ENCODE measurements at regions not wholly inside any gene's neighbourhood (a gene's known extent, or its start where the extent isn't known, plus 50 kb on each side); places are given as distances from the start of the nearest gene placed in this dataset.
"Not testable (repeated sequence)": the region's sequence is repeated elsewhere in the genome, so short reads cannot be mapped to it uniquely, and the experiment has no call there.

DNA sequence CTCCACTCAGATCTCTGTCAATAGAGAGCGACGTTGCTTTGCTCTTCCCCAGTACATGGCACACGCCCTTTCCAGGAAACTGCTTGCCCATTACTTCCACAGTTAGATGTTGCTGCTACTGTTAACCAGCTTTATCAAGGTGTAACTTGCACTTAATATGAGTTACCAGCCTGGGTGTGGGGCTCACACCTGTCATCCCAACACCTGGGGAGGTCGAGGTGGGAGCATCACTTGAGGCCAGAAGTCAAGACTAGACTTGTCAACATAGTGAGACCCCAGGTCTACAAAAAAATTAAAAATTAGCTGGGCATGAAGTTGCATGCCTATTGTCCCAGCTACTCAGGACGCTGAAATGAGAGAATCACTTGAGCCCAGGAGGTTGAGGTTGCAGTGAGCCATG lies 177.1 kb upstream of the B3GAT1 start:
- H4K20me1 ChIP-seq (ENCODE audit: control insufficient read depth, insufficient read depth, insufficient read length), result no peaks in the 10 kb centered on the region
- TF ChIP-seq, protein P1, sequence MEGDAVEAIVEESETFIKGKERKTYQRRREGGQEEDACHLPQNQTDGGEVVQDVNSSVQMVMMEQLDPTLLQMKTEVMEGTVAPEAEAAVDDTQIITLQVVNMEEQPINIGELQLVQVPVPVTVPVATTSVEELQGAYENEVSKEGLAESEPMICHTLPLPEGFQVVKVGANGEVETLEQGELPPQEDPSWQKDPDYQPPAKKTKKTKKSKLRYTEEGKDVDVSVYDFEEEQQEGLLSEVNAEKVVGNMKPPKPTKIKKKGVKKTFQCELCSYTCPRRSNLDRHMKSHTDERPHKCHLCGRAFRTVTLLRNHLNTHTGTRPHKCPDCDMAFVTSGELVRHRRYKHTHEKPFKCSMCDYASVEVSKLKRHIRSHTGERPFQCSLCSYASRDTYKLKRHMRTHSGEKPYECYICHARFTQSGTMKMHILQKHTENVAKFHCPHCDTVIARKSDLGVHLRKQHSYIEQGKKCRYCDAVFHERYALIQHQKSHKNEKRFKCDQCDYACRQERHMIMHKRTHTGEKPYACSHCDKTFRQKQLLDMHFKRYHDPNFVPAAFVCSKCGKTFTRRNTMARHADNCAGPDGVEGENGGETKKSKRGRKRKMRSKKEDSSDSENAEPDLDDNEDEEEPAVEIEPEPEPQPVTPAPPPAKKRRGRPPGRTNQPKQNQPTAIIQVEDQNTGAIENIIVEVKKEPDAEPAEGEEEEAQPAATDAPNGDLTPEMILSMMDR (conservative IDR thresholded peaks at IDR 0.05), result no peak
- H4K91ac ChIP-seq (ENCODE audit: insufficient read length, low read depth, low read length), result no peak overlapping the region
- H3K9ac ChIP-seq (ENCODE audit: extremely low read depth, insufficient read length, low read length), result no peak overlapping the region
- no peak overlapping the region for H3K23ac ChIP-seq (ENCODE audit: insufficient read length, low read depth, low read length)
- H2BK15ac ChIP-seq (ENCODE audit: low read depth, low read length), result no peak overlapping the region
- peaks cover 7 to 20% of the 10 kb centered on the region in 2 experiments for H3K4me1 Mint-ChIP-seq
- no peaks in the 10 kb centered on the region for H3K4me1 ChIP-seq (ENCODE audit: insufficient read depth, low read length)
- H3K27ac ChIP-seq (ENCODE audit: insufficient read length, low read depth, low read length), result no peak overlapping the region
- H3K27ac Mint-ChIP-seq, result no peak overlapping the region; a peak in 1 of 7 replicates
- H3K27me3 ChIP-seq (ENCODE audit: insufficient read depth, low read length), result no peaks in the 10 kb centered on the region
- no peak overlapping the region for H2AFZ ChIP-seq (ENCODE audit: low read length)
- H2BK120ac ChIP-seq (ENCODE audit: low read depth, low read length, poor library complexity, severe bottlenecking), result no peak overlapping the region
- no peaks in the 10 kb centered on the region for H3K79me2 ChIP-seq (ENCODE audit: insufficient read depth, low read length)
- no peak overlapping the region for H3K4ac ChIP-seq (ENCODE audit: low read depth, low read length)
- H4K8ac ChIP-seq (replicated peaks; ENCODE audit: insufficient read length, low read depth, low read length), result no peak overlapping the region
- H3K79me1 ChIP-seq (ENCODE audit: insufficient read depth, low read depth, low read length, poor library complexity, severe bottlenecking), result no peaks in the 10 kb centered on the region
- no peak for DNase-seq
- H2BK20ac ChIP-seq (ENCODE audit: low read depth, low read length, poor library complexity, severe bottlenecking), result no peak overlapping the region
- H2BK12ac ChIP-seq (ENCODE audit: insufficient read length, low read depth, low read length), result no peak overlapping the region
- H3K14ac ChIP-seq (ENCODE audit: insufficient read depth, low read length), result no peak overlapping the region
- peaks cover 20% of the 10 kb centered on the region for H3K27me3 Mint-ChIP-seq (ENCODE audit: low read depth)
- no peaks in the 10 kb centered on the region for H3K9me3 Mint-ChIP-seq
- no peak overlapping the region for H3K4me3 Mint-ChIP-seq
- no peak overlapping the region for H2AK5ac ChIP-seq (ENCODE audit: insufficient read length, low read length)
- H3K4me2 ChIP-seq (ENCODE audit: insufficient read depth, insufficient read length, low read length), result no peak overlapping the region
- H3K18ac ChIP-seq (ENCODE audit: insufficient read length, low read depth, low read length), result no peak overlapping the region
- H3K23me2 ChIP-seq (ENCODE audit: insufficient read length, low read depth, low read length, poor library complexity, severe bottlenecking), result no peaks in the 10 kb centered on the region
- no peak overlapping the region for H3K56ac ChIP-seq (ENCODE audit: insufficient read length, low read depth, low read length)
- no peaks in the 10 kb centered on the region for H3K9me3 ChIP-seq (ENCODE audit: control insufficient read depth, low read depth, low read length)
- no peak overlapping the region for H4K5ac ChIP-seq (ENCODE audit: insufficient read length, low read depth, low read length)
- no peak overlapping the region for H3T11ph ChIP-seq (ENCODE audit: low read length)
- no peaks in the 10 kb centered on the region; a peak in 1 of 7 replicates for H3K36me3 Mint-ChIP-seq (ENCODE audit: insufficient read depth in 1 of 3, low read depth in 3 of 3)
- no peak overlapping the region for H2BK5ac ChIP-seq (ENCODE audit: insufficient read length, low read length)
- WGBS (ENCODE audit: extremely low coverage, insufficient read length, low lambda C conversion rate), result no CpG with 5 or more reads among the region's 5 CpGs

DNA sequence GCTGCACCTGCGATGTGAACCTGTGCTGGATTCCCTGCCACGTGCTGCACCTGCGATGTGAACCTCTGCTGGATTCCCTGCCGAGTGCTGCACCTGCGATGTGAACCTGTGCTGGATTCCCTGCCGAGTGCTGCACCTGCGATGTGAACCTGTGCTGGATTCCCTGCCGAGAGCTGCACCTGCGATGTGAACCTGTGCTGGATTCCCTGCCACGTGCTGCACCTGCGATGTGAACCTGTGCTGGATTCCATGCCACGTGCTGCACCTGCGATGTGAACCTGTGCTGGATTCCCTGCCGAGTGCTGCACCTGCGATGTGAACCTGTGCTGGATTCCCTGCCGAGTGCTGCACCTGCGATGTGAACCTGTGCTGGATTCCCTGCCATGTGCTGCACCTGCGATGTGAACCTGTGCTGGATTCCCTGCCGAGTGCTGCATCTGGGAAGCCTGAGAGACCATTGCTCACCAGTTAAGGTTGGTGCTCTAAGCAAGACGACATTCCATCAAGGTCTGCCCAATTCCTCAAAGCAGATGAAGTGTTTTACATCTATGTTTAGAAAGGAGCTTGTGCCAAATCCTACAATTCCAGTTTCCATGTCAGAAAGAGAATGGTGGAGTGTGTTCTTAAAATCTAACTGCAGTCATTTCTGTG lies 176.5 kb upstream of the B3GAT1 start:
- H3K56ac ChIP-seq (ENCODE audit: insufficient read length, low read depth, low read length); H4K91ac ChIP-seq (ENCODE audit: insufficient read length, low read depth, low read length); H3K23ac ChIP-seq (ENCODE audit: insufficient read length, low read depth, low read length); H2BK15ac ChIP-seq (ENCODE audit: low read depth, low read length); H2BK120ac ChIP-seq (ENCODE audit: low read depth, low read length, poor library complexity, severe bottlenecking); H3K27ac ChIP-seq (ENCODE audit: insufficient read length, low read depth, low read length); H3K4ac ChIP-seq (ENCODE audit: low read depth, low read length); H3K9ac ChIP-seq (ENCODE audit: extremely low read depth, insufficient read length, low read length); H3K4me2 ChIP-seq (ENCODE audit: insufficient read depth, insufficient read length, low read length); H2AFZ ChIP-seq (ENCODE audit: low read length); H3K79me1 ChIP-seq (ENCODE audit: insufficient read depth, low read depth, low read length, poor library complexity, severe bottlenecking); H4K5ac ChIP-seq (ENCODE audit: insufficient read length, low read depth, low read length); H2BK5ac ChIP-seq (ENCODE audit: insufficient read length, low read length); H3K79me2 ChIP-seq (ENCODE audit: insufficient read depth, low read length); H4K8ac ChIP-seq (replicated peaks; ENCODE audit: insufficient read length, low read depth, low read length); H3K9me3 Mint-ChIP-seq; H4K20me1 ChIP-seq (ENCODE audit: control insufficient read depth, insufficient read depth, insufficient read length); H2AK5ac ChIP-seq (ENCODE audit: insufficient read length, low read length); H2BK12ac ChIP-seq (ENCODE audit: insufficient read length, low read depth, low read length); H3K4me3 Mint-ChIP-seq; H3K36me3 Mint-ChIP-seq (ENCODE audit: insufficient read depth in 1 of 3, low read depth in 3 of 3); H2BK20ac ChIP-seq (ENCODE audit: low read depth, low read length, poor library complexity, severe bottlenecking); H3K23me2 ChIP-seq (ENCODE audit: insufficient read length, low read depth, low read length, poor library complexity, severe bottlenecking); H3T11ph ChIP-seq (ENCODE audit: low read length); H3K27me3 ChIP-seq (ENCODE audit: insufficient read depth, low read length); H3K14ac ChIP-seq (ENCODE audit: insufficient read depth, low read length); H3K18ac ChIP-seq (ENCODE audit: insufficient read length, low read depth, low read length); H3K9me3 ChIP-seq (ENCODE audit: control insufficient read depth, low read depth, low read length); H3K4me1 ChIP-seq (ENCODE audit: insufficient read depth, low read length); H3K27ac Mint-ChIP-seq: not testable (repeated sequence)
- H3K27me3 Mint-ChIP-seq (ENCODE audit: low read depth), result peaks cover 20% of the 10 kb centered on the region
- DNase-seq, result peak; percentile 10
- no CpG with 5 or more reads among the region's 20 CpGs for WGBS (ENCODE audit: extremely low coverage, insufficient read length, low lambda C conversion rate)
- H3K4me1 Mint-ChIP-seq, result peaks cover 7 to 20% of the 10 kb centered on the region in 2 experiments
